ES-I3 (cell line): ENCODE measurements at regions not wholly inside any gene's neighbourhood (a gene's known extent, or its start where the extent isn't known, plus 50 kb on each side); places are given as distances from the start of the nearest gene placed in this dataset.
"Not testable (repeated sequence)": the region's sequence is repeated elsewhere in the genome, so short reads cannot be mapped to it uniquely, and the experiment has no call there.

Experiments
- H3K36me3 ChIP-seq: 2 replicates; pipeline ENCODE4 v1.6.1; 2013; ENCODE audit warnings: mild to moderate bottlenecking, low read length, control low read depth, moderate library complexity; ENCODE audit not compliant: insufficient read depth
- H3K4me1 ChIP-seq: 2 replicates; pipeline ENCODE4 v1.6.1; 2013; ENCODE audit warnings: mild to moderate bottlenecking, control low read depth, low read length; ENCODE audit not compliant: insufficient read depth
- H3K9ac ChIP-seq: 2 replicates; pipeline ENCODE4 v1.6.1; 2013; ENCODE audit warnings: low read depth, mild to moderate bottlenecking, low read length, moderate library complexity
- H3K9me3 ChIP-seq: 2 replicates; pipeline ENCODE4 v1.6.1; 2013; ENCODE audit warnings: mild to moderate bottlenecking, low read length, moderate library complexity; ENCODE audit not compliant: control insufficient read depth, insufficient read depth

DNA sequence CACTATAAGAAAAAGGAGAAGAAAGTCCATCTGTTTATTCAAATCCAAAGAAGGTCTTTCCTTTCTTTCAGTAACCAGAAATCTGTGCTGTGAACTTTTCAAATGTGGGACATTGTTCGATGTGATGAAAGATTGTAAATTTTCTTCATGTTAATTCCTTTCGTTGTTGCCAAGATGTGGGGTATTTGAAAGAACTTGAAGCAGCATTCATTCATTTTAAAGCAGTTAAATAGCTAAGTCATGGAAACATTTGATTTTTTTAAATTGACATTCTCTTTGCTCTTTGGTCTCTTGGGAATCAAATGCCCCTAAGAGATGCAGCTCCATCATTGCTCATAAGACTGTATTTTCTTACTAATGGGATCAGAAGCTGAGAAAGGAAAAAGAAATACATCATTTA lies 93.7 kb upstream of the EHBP1 start:
- no peaks in the 10 kb centered on the region for H3K36me3 ChIP-seq
- H3K4me1 ChIP-seq: no peaks in the 10 kb centered on the region
- H3K9ac ChIP-seq: no peak overlapping the region
- no peaks in the 10 kb centered on the region for H3K9me3 ChIP-seq

DNA sequence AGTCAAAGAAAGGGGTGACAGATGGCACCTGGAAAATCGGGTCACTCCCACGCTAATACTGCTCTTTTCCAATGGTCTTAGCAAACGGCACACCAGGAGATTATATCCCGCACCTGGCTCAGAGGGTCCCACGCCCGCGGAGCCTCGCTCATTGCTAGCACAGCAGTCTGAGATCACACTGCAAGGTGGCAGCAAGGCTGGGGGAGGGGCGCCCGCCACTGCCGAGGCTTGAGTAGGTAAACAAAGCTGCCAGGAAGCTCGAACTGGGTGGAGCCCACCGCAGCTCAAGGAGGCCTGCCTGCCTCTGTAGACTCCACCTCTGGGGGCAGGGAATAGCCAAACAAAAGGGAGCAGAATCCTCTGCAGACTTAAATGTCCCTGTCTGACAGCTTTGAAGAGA lies 99.5 kb upstream of the TMEM17 start:
- not testable (repeated sequence) for H3K9ac ChIP-seq, H3K36me3 ChIP-seq, H3K9me3 ChIP-seq, H3K4me1 ChIP-seq

DNA sequence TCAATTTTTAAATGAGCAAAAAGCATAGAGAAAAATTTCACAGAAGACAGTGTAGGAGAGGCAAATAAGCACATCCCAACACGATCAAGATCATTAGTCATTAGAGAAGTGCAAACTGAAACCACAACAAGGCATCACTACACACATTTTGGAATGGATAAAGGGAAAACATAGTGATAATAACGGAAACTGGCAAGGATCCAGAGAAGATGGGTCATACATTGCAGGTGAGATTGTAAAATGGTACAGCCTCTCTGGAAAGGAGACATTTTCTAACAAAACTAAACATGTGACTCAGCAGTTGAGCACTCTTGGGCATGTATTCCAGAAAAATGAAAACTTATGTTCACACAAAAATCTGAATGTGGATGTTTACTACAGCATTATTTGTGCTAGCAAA lies 98.3 kb upstream of the TMEM17 start:
- Histone ChIP-seq H3K4me1 (no peaks in the 10 kb centered on the region), H3K36me3 (no peaks in the 10 kb centered on the region), H3K9me3 (peaks cover 9% of the 10 kb centered on the region; the same call in 1 of the 2 replicates), H3K9ac (no peak overlapping the region)

GRCh38 chr2:62603154-62603712 lies 97.2 kb upstream of the TMEM17 start:
- Histone ChIP-seq H3K9ac (no peak overlapping the region), H3K4me1 (no peaks in the 10 kb centered on the region), H3K9me3 (peaks cover 9% of the 10 kb centered on the region; the same call in 1 of the 2 replicates), H3K36me3 (no peaks in the 10 kb centered on the region)

GRCh38 chr2:62599674-62600410 lies 93.8 kb upstream of the TMEM17 start:
- H3K36me3 ChIP-seq, H3K9ac ChIP-seq, H3K9me3 ChIP-seq, H3K4me1 ChIP-seq: not testable (repeated sequence)

- no peaks in the 10 kb centered on the region for H3K4me1 ChIP-seq
- no peak overlapping the region for H3K9ac ChIP-seq
- H3K9me3 ChIP-seq: no peaks in the 10 kb centered on the region
- H3K36me3 ChIP-seq: no peaks in the 10 kb centered on the region
These were observed 91.3 kb upstream of the TMEM17 start for GRCh38 chr2:62597323-62597722.

- Histone ChIP-seq H3K9me3 (no peaks in the 10 kb centered on the region), H3K36me3 (no peaks in the 10 kb centered on the region), H3K4me1 (no peaks in the 10 kb centered on the region), H3K9ac (no peak overlapping the region)
These were observed 90.3 kb upstream of the TMEM17 start for GRCh38 chr2:62596061-62596921.

DNA sequence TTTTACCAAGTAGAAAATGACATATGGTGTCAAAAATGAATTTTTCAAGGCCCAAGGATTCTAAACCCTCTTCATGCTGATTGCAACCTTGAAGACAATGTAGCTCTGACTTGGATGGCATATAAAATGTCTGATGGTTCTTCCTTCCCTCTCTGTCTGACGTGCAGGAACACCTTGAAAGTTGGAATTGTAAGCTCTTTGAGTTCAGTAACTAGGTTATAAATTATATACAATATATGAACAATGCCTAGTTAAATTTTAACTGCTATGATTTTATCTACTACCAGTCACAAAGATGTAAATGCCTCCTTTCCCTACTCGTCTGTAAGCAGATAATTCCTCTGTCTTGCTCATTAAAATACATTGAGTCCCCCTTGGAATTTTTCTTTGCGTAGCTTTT lies 89.5 kb upstream of the TMEM17 start:
- no peaks in the 10 kb centered on the region for H3K36me3 ChIP-seq
- no peaks in the 10 kb centered on the region for H3K9me3 ChIP-seq
- no peaks in the 10 kb centered on the region for H3K4me1 ChIP-seq
- no peak overlapping the region for H3K9ac ChIP-seq

GRCh38 chr2:62593825-62594224 lies 87.8 kb upstream of the TMEM17 start:
- H3K9me3 ChIP-seq: no peaks in the 10 kb centered on the region
- no peaks in the 10 kb centered on the region for H3K36me3 ChIP-seq
- no peak overlapping the region for H3K9ac ChIP-seq
- H3K4me1 ChIP-seq: peaks cover 7% of the 10 kb centered on the region; the same call in 1 of the 2 replicates

- no peaks in the 10 kb centered on the region for H3K36me3 ChIP-seq
- H3K9ac ChIP-seq: no peak overlapping the region
- H3K9me3 ChIP-seq: peaks cover 8% of the 10 kb centered on the region
- peaks cover 8% of the 10 kb centered on the region; the same call in 1 of the 2 replicates for H3K4me1 ChIP-seq
These were observed 85.5 kb upstream of the TMEM17 start for GRCh38 chr2:62591491-62591890.

DNA sequence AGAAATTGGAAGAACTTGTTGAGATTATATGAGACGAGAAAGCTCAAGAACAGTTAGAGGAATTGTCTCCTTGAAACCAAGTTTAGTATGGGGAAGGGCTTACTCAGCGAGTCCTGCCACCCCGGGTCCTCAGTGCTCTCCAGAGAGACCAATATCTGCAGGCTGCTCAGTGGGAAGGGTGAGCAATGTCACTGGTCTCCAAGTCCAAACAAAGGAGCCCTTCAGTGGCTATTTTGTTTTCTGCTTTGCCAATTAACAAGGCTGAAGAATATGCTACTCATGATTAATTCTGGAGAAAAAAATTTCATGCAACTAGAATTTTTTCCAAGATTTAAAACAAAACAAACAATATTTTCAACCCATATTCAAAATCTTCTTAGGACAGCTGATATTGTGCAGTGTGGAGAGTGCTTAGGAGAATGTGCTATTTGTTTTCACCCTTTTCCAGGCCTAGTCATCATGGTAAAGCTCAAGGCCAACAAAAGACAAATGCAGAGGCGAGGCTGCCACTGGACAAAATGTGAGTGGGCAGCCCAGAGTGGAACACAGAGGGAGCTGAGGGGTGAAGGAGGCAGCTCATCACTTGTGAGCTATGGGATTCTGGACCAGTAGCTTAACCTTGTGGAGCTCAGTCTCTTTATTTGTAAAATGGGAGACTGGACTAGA lies 83.8 kb upstream of the TMEM17 start:
- peaks cover 9% of the 10 kb centered on the region for H3K9me3 ChIP-seq
- no peaks in the 10 kb centered on the region for H3K36me3 ChIP-seq
- H3K9ac ChIP-seq: no peak overlapping the region
- peaks cover 8% of the 10 kb centered on the region; the same call in 1 of the 2 replicates for H3K4me1 ChIP-seq

- H3K4me1 ChIP-seq: peaks cover 8% of the 10 kb centered on the region; the same call in 1 of the 2 replicates
- H3K9me3 ChIP-seq: peaks cover 9% of the 10 kb centered on the region
- H3K9ac ChIP-seq: no peak overlapping the region
- no peaks in the 10 kb centered on the region for H3K36me3 ChIP-seq
These were observed 81.6 kb upstream of the TMEM17 start for GRCh38 chr2:62587592-62587991.

DNA sequence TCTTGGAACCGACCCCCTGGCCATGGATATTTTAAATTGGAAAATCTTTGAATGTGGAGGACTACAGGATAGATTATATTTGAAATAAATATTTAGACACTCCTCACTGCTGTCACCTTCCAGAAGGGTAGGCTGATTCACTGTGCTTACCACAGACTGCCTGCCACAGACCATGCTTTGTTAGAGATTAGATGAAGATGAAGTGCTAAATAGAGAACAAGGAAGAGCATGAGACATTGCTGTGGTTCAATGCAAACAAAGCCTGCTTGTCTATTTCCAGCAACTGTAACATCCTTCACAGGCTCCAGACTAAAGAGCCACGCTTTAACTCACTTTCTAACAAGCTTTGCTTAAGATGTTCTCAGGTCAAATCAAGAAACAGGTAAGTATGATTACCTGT lies 81.0 kb upstream of the TMEM17 start:
- H3K4me1 ChIP-seq: peaks cover 8% of the 10 kb centered on the region; the same call in 1 of the 2 replicates
- peaks cover 9% of the 10 kb centered on the region for H3K9me3 ChIP-seq
- H3K9ac ChIP-seq: no peak overlapping the region
- H3K36me3 ChIP-seq: no peaks in the 10 kb centered on the region
